GM11168 (cell line): ENCODE measurements at regions not wholly inside any gene's neighbourhood (a gene's known extent, or its start where the extent isn't known, plus 50 kb on each side); places are given as distances from the start of the nearest gene placed in this dataset.
"Not testable (repeated sequence)": the region's sequence is repeated elsewhere in the genome, so short reads cannot be mapped to it uniquely, and the experiment has no call there.

Experiments
- in situ Hi-C: fragments of 300-500 bp; cut with MboI; formaldehyde crosslinking; loops from one replicate; pipeline ENCODE4 v1.12.0; 2022; ENCODE audit warnings: low sequenced_read_pairs; ENCODE audit not compliant: unreplicated experiment

- in situ Hi-C loops, result no loop called here
These were observed 392.0 kb downstream of the DSC3 start for GRCh38 chr18:30650499-30650898.

GRCh38 chr18:30644158-30644557 lies 398.4 kb downstream of the DSC3 start:
- in situ Hi-C loops, result no loop called here

- in situ Hi-C loops, result no loop called here
These were observed 403.2 kb downstream of the DSC3 start for GRCh38 chr18:30639361-30639760.

- in situ Hi-C loops, result no loop called here
These were observed 408.3 kb downstream of the DSC3 start for GRCh38 chr18:30634249-30634648.

GRCh38 chr18:30632071-30632698 lies 410.4 kb downstream of the DSC3 start:
- in situ Hi-C loops, result no loop called here

GRCh38 chr18:30625961-30626360 lies 416.6 kb downstream of the DSC3 start:
- in situ Hi-C loops, result no loop called here

- in situ Hi-C loops, result no loop called here
These were observed 419.0 kb downstream of the DSC3 start for GRCh38 chr18:30623401-30624065.

- in situ Hi-C loops, result no loop called here
These were observed 419.9 kb downstream of the DSC3 start for GRCh38 chr18:30622635-30623034.

- in situ Hi-C loops, result no loop called here
These were observed 420.4 kb downstream of the DSC3 start for GRCh38 chr18:30622104-30622503.

- in situ Hi-C loops, result no loop called here
These were observed 424.0 kb downstream of the DSC3 start for GRCh38 chr18:30618567-30618966.

- in situ Hi-C loops, result no loop called here
These were observed 426.1 kb downstream of the DSC3 start for GRCh38 chr18:30616414-30616813.

GRCh38 chr18:30613467-30613801 lies 429.1 kb downstream of the DSC3 start:
- in situ Hi-C loops, result no loop called here

- in situ Hi-C loops, result no loop called here
These were observed 441.0 kb downstream of the DSC3 start for GRCh38 chr18:30601541-30601940.

- in situ Hi-C loops, result no loop called here
These were observed 445.3 kb downstream of the DSC3 start for GRCh38 chr18:30597202-30597601.

- in situ Hi-C loops, result no loop called here
These were observed 445.9 kb downstream of the DSC3 start for GRCh38 chr18:30596635-30597034.

- in situ Hi-C loops, result no loop called here
These were observed 446.6 kb downstream of the DSC3 start for GRCh38 chr18:30595942-30596341.

- in situ Hi-C loops, result not testable (repeated sequence)
These were observed 447.6 kb downstream of the DSC3 start for GRCh38 chr18:30594911-30595310.

GRCh38 chr18:30591462-30591861 lies 451.1 kb downstream of the DSC3 start:
- in situ Hi-C loops, result no loop called here

GRCh38 chr18:30588673-30589164 lies 453.8 kb downstream of the DSC3 start:
- in situ Hi-C loops, result no loop called here

GRCh38 chr18:30583768-30584167 lies 458.8 kb downstream of the DSC3 start:
- in situ Hi-C loops, result no loop called here

- in situ Hi-C loops, result no loop called here
These were observed 460.5 kb downstream of the DSC3 start for GRCh38 chr18:30582078-30582477.

- in situ Hi-C loops, result no loop called here
These were observed 463.8 kb downstream of the DSC3 start for GRCh38 chr18:30578707-30579106.
